GM12878 (cell line): ENCODE measurements at regions not wholly inside any gene's neighbourhood (a gene's known extent, or its start where the extent isn't known, plus 50 kb on each side); places are given as distances from the start of the nearest gene placed in this dataset.

Source experiments
- ATAC-seq: fragments of 200-7000 bp; cut with Tn5 transposase; 3 replicates; pipeline ENCODE4 v1.9.1; 2020; ENCODE audit warnings: mild to moderate bottlenecking, moderate library complexity
- BruUV-seq: library from RNA; stranded (reverse); fragments of 400-500 nt; replicated peaks from 2 replicates; lab custom pipeline; 2021; lab: Mats Ljungman, UMichigan
- CTCF ChIA-PET: fragments of 300-600 bp; sonication (Branson Sonifier 250); formaldehyde crosslinking; extraction: SDS; loops from one replicate; lab custom pipeline; 2021; ENCODE audit warnings: inconsistent platforms; lab: Yijun Ruan, JAX
- POLR2A ChIA-PET: fragments of 350-600 bp; formaldehyde crosslinking; extraction: SDS; loops from one replicate; lab custom pipeline; 2021; ENCODE audit warnings: inconsistent platforms; lab: Charles Lee
- RAD21 ChIA-PET: fragments of 300-600 bp; sonication (Branson Sonifier 250); formaldehyde crosslinking; loops from one replicate; lab custom pipeline; 2023; ENCODE audit warnings: antibody characterized with exemption; ENCODE audit not compliant: unreplicated experiment; lab: Charles Lee
- SMC1A ChIA-PET: fragments of 300-600 bp; sonication (Branson Sonifier 250); formaldehyde crosslinking; loops from one replicate; lab custom pipeline; 2023; ENCODE audit not compliant: unreplicated experiment, uncharacterized antibody; lab: Charles Lee
- DNase-seq: peaks from one replicate; pipeline ENCODE4 v3.0.0-alpha.2; 2011; ENCODE audit warnings: low read depth, low spot score
- FAIRE-seq: peaks from 3 replicates; lab custom pipeline; 2011; peaks lifted over from hg19 to GRCh38; lab: Jason Lieb, UNC
- H2AFZ ChIP-seq: 2 replicates; pipeline ENCODE4 v1.6.0; 2011; ENCODE audit warnings: low read depth, low read length, control low read depth; ENCODE audit not compliant: control insufficient read depth
- H3K27ac ChIP-seq: 2 replicates; pipeline ENCODE4 v1.5.1; 2011; ENCODE audit warnings: control low read depth; ENCODE audit not compliant: control insufficient read depth, insufficient read depth
- H3K27me3 ChIP-seq, 2 experiments: replicated peaks in 1 of 2; 2 replicates each; pipeline versions ENCODE4 v1.6.0 to v1.6.1; 2011; ENCODE audit warnings: low read length in 1 of 2; ENCODE audit not compliant: control insufficient read depth in 2 of 2, insufficient read depth in 2 of 2
- H3K36me3 ChIP-seq, 2 experiments: 2 replicates each; pipeline ENCODE4 v1.5.1; 2011; ENCODE audit warnings: low read length in 1 of 2; ENCODE audit not compliant: control insufficient read depth in 2 of 2, insufficient read depth in 2 of 2
- H3K4me1 ChIP-seq: 2 replicates; pipeline ENCODE4 v1.6.1; 2011; ENCODE audit warnings: mild to moderate bottlenecking, low read length, moderate library complexity, mixed read lengths; ENCODE audit not compliant: control insufficient read depth, insufficient read depth
- H3K4me2 ChIP-seq: 2 replicates; pipeline ENCODE4 v1.6.0; 2011; ENCODE audit warnings: control low read depth; ENCODE audit not compliant: control insufficient read depth, insufficient read depth
- H3K4me3 ChIP-seq: fragments of 200-600 bp; sonication (generic); 2 replicates; pipeline ENCODE4 v1.5.1; 2016
- H3K79me2 ChIP-seq: 2 replicates; pipeline ENCODE4 v1.6.0; 2011; ENCODE audit warnings: low read length; ENCODE audit not compliant: control insufficient read depth, insufficient read depth
- H3K9ac ChIP-seq: 2 replicates; pipeline ENCODE4 v1.8.0; 2011; ENCODE audit warnings: low read length, control low read depth, mixed read lengths; ENCODE audit not compliant: control insufficient read depth, insufficient read depth
- H3K9me3 ChIP-seq: replicated peaks from 3 replicates; pipeline ENCODE4 v1.5.1; 2011; ENCODE audit warnings: mild to moderate bottlenecking, low read length; ENCODE audit not compliant: control insufficient read depth, insufficient read depth
- H4K20me1 ChIP-seq: 2 replicates; pipeline ENCODE4 v1.6.0; 2011; ENCODE audit not compliant: control insufficient read depth, insufficient read depth
- BACH1 ChIP-seq: fragments of 450-650 bp; IDR thresholded peaks from 2 replicates; pipeline ENCODE4 v1.6.1; 2017; ENCODE audit warnings: mild to moderate bottlenecking, borderline replicate concordance
- BCL3 ChIP-seq: IDR thresholded peaks from 2 replicates; pipeline ENCODE4 v1.6.1; 2011; ENCODE audit warnings: borderline replicate concordance, low read depth, mild to moderate bottlenecking, moderate library complexity, low read length; ENCODE audit not compliant: insufficient read depth, poor library complexity, severe bottlenecking
- RAD21 ChIP-seq: IDR thresholded peaks from 2 replicates; pipeline ENCODE4 v1.6.1; 2011; ENCODE audit warnings: mild to moderate bottlenecking, low read depth, low read length, moderate library complexity; ENCODE audit not compliant: insufficient read depth
- RCOR1 ChIP-seq: conservative IDR thresholded peaks from 2 replicates; pipeline ENCODE4 v1.6.1; 2012; ENCODE audit warnings: low read depth, low read length, improper control_type of control experiment
- SKIL ChIP-seq: fragments of 450-650 bp; IDR thresholded peaks from 2 replicates; pipeline ENCODE4 v1.6.1; 2017; ENCODE audit warnings: mild to moderate bottlenecking, low read depth, inconsistent platforms; ENCODE audit not compliant: poor library complexity, severe bottlenecking
- STAT3 ChIP-seq: IDR thresholded peaks from 2 replicates; pipeline ENCODE4 v1.6.1; 2011; ENCODE audit warnings: low read depth, low read length, improper control_type of control experiment
- SUPT20H ChIP-seq: IDR thresholded peaks from 2 replicates; pipeline ENCODE4 v1.6.1; 2011; ENCODE audit warnings: low read depth, mild to moderate bottlenecking, low read length, moderate library complexity, borderline replicate concordance; ENCODE audit not compliant: control insufficient read depth
- WGBS: methylation state at CpG from one replicate; pipeline ENCODE4 v1.1.6; 2016; ENCODE audit warnings: low lambda C conversion rate; ENCODE audit not compliant: insufficient replicate concordance, insufficient coverage; ENCODE audit errors: missing lambda C conversion rate; 5-methylcytosine and 5-hydroxymethylcytosine counted together
- in situ Hi-C: fragments of 300-500 bp; cut with MboI; formaldehyde crosslinking; loops from 9 replicates; pipeline ENCODE4 v1.14.3; 2018; ENCODE audit warnings: mixed read lengths
- intact Hi-C: fragments of 100-400 bp; cut with micrococcal nuclease; formaldehyde crosslinking; loops from one replicate; pipeline ENCODE4 v1.14.2; 2022; ENCODE audit not compliant: unreplicated experiment

DNA sequence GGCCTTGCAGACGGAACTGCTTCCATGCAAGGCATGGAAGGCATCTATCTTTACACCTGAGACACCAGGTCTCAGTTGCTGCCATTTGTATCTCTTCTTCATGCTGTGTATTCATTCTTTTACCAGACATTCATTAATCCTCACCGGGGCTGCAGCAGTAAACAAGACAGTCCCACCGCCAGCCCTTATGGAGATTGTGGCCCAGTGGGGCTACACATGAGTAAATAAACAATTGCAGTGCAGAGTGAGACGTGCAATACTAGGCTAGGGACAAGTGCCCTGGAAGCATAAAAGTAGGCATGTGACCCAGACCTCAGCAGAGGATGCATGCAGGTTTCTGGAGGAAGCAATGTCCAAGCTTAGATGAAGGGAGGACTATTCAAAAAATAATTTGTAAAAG, 497.6 kb upstream of the KLHL29 start:
- no peak overlapping the region for H3K4me2 ChIP-seq
- no peaks in the 10 kb centered on the region for H4K20me1 ChIP-seq
- RAD21 ChIA-PET, result no interaction called here
- no peak for TF ChIP-seq BCL3
- no peak for TF ChIP-seq RAD21
- TF ChIP-seq BACH1, result no peak
- no peak for TF ChIP-seq RCOR1
- TF ChIP-seq SUPT20H, result no peak
- no peak for TF ChIP-seq STAT3
- no peak for TF ChIP-seq SKIL
- DNase-seq (no peak), ATAC-seq (no peak), FAIRE-seq (no peak)
- H3K9ac ChIP-seq, result no peak overlapping the region
- CTCF ChIA-PET, result no interaction called here
- no peaks in the 10 kb centered on the region for H3K36me3 ChIP-seq
- H3K79me2 ChIP-seq, result no peaks in the 10 kb centered on the region
- H3K4me3 ChIP-seq, result no peak overlapping the region
- in situ Hi-C loops (no loop called here), intact Hi-C loops (no loop called here)
- BruUV-seq, result no TSS peak
- H3K9me3 ChIP-seq, result no peaks in the 10 kb centered on the region
- H3K27ac ChIP-seq, result no peak overlapping the region
- SMC1A ChIA-PET, result no interaction called here
- no peaks in the 10 kb centered on the region for H3K4me1 ChIP-seq
- no peak overlapping the region for H2AFZ ChIP-seq
- WGBS, result 22% methylated on average over 4 of the region's 4 CpGs
- no peaks in the 10 kb centered on the region for H3K27me3 ChIP-seq
- POLR2A ChIA-PET, result no interaction called here
